ENCODE measurements at regions not wholly inside any gene's neighbourhood (a gene's known extent, or its start where the extent isn't known, plus 50 kb on each side); places are given as distances from the start of the nearest gene placed in this dataset.

DNA sequence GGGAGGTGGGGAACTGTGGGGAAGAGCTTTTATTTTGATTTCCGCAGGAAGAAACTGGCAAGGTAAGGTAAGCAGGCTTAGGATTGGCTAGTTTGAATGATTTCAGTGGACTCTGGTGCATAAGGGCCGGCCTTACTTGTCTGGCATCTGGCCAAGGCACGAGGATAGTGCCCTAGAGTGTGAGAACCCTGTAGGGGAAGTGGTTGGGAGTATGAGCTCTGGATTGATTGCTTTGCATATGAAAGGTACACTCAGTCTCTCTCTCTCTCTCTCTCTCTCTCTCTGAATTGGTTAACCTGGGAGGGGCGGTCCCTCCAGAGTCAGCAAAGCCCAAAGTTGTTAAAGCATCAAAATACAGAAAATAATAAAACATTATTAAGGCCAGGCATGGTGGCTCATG, 463.0 kb downstream of the SIPA1L2 start (continued):
- TF ChIP-seq CSRNP3 (CRISPR knock-in tag; IDR thresholded peaks at IDR 0.05) (no peak), SNAI2 (CRISPR knock-in tag; IDR thresholded peaks at IDR 0.05) (no peak), TCF4 (CRISPR knock-in tag; IDR thresholded peaks at IDR 0.05; ENCODE audit: borderline replicate concordance) (no peak), CSDC2 (CRISPR knock-in tag; IDR thresholded peaks at IDR 0.05) (no peak)

GRCh38 chr1:232164078-232164963, 465.6 kb downstream of the SIPA1L2 start:
- TF ChIP-seq CSRNP3 (CRISPR knock-in tag; IDR thresholded peaks at IDR 0.05) (no peak), TOX (CRISPR knock-in tag; IDR thresholded peaks at IDR 0.05; ENCODE audit: borderline replicate concordance) (no peak), OSR1 (CRISPR knock-in tag; IDR thresholded peaks at IDR 0.05) (no peak)
- TF ChIP-seq, protein P1, sequence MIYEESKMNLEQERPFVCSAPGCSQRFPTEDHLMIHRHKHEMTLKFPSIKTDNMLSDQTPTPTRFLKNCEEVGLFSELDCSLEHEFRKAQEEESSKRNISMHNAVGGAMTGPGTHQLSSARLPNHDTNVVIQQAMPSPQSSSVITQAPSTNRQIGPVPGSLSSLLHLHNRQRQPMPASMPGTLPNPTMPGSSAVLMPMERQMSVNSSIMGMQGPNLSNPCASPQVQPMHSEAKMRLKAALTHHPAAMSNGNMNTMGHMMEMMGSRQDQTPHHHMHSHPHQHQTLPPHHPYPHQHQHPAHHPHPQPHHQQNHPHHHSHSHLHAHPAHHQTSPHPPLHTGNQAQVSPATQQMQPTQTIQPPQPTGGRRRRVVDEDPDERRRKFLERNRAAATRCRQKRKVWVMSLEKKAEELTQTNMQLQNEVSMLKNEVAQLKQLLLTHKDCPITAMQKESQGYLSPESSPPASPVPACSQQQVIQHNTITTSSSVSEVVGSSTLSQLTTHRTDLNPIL (CRISPR knock-in tag; IDR thresholded peaks at IDR 0.05; ENCODE audit: low read depth): no peak
- TF ChIP-seq, protein P2, sequence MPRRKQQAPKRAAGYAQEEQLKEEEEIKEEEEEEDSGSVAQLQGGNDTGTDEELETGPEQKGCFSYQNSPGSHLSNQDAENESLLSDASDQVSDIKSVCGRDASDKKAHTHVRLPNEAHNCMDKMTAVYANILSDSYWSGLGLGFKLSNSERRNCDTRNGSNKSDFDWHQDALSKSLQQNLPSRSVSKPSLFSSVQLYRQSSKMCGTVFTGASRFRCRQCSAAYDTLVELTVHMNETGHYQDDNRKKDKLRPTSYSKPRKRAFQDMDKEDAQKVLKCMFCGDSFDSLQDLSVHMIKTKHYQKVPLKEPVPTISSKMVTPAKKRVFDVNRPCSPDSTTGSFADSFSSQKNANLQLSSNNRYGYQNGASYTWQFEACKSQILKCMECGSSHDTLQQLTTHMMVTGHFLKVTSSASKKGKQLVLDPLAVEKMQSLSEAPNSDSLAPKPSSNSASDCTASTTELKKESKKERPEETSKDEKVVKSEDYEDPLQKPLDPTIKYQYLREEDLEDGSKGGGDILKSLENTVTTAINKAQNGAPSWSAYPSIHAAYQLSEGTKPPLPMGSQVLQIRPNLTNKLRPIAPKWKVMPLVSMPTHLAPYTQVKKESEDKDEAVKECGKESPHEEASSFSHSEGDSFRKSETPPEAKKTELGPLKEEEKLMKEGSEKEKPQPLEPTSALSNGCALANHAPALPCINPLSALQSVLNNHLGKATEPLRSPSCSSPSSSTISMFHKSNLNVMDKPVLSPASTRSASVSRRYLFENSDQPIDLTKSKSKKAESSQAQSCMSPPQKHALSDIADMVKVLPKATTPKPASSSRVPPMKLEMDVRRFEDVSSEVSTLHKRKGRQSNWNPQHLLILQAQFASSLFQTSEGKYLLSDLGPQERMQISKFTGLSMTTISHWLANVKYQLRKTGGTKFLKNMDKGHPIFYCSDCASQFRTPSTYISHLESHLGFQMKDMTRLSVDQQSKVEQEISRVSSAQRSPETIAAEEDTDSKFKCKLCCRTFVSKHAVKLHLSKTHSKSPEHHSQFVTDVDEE (CRISPR knock-in tag; IDR thresholded peaks at IDR 0.05): no peak
- ATAC-seq: no peak

- no peak for ATAC-seq
- TF ChIP-seq POU6F1 (CRISPR knock-in tag; IDR thresholded peaks at IDR 0.05; ENCODE audit: borderline replicate concordance, low read depth) (no peak), ZFP3 (CRISPR knock-in tag; IDR thresholded peaks at IDR 0.05) (no peak), ZFP30 (CRISPR knock-in tag; IDR thresholded peaks at IDR 0.05) (no peak), ZNF8 (CRISPR knock-in tag; IDR thresholded peaks at IDR 0.05) (no peak), RARB (CRISPR knock-in tag; IDR thresholded peaks at IDR 0.05) (no peak), ZNF70 (CRISPR knock-in tag; IDR thresholded peaks at IDR 0.05) (no peak), BACH2 (CRISPR knock-in tag; IDR thresholded peaks at IDR 0.05; ENCODE audit: borderline replicate concordance) (no peak), ZC3H10 (CRISPR knock-in tag; IDR thresholded peaks at IDR 0.05) (no peak)
- TF ChIP-seq, protein P2 (CRISPR knock-in tag; IDR thresholded peaks at IDR 0.05): no peak
These were observed 466.4 kb downstream of the SIPA1L2 start for GRCh38 chr1:232163533-232163932.
